Endothelial cell of umbilical vein (primary cell): ENCODE measurements at regions not wholly inside any gene's neighbourhood (a gene's known extent, or its start where the extent isn't known, plus 50 kb on each side); places are given as distances from the start of the nearest gene placed in this dataset.

ENCODE experiments used
- BruUV-seq: library from RNA; stranded (reverse); fragments of 400-500 nt; replicated peaks from 2 replicates; lab custom pipeline; 2021; lab: Mats Ljungman, UMichigan
- CTCF ChIA-PET: fragments of 300-600, 350-600 bp; sonication (Branson Sonifier 250); formaldehyde crosslinking; loops from one replicate; lab custom pipeline; 2021; ENCODE audit warnings: antibody characterized with exemption, inconsistent platforms; lab: Charles Lee
- POLR2A ChIA-PET: fragments of 300-600, 350-600 bp; sonication (Branson Sonifier 250); formaldehyde crosslinking; loops from one replicate; lab custom pipeline; 2021; ENCODE audit warnings: antibody characterized with exemption, inconsistent platforms; lab: Charles Lee
- DNase-seq: peaks from one replicate; pipeline ENCODE4 v3.0.0-alpha.2; 2011; ENCODE audit warnings: low read depth, low spot score
- FAIRE-seq: peaks from 2 replicates; lab custom pipeline; 2011; peaks lifted over from hg19 to GRCh38; lab: Jason Lieb, UNC
- H2AFZ ChIP-seq: 2 replicates; pipeline ENCODE4 v1.6.0; 2012; ENCODE audit warnings: low read depth, low read length, control low read depth, inconsistent platforms
- H3K27ac ChIP-seq: 2 replicates; pipeline ENCODE4 v1.5.1; 2011; ENCODE audit warnings: low read depth, mild to moderate bottlenecking, control low read depth, low read length, moderate library complexity; ENCODE audit not compliant: insufficient read depth
- H3K27me3 ChIP-seq, 2 experiments: 2 replicates each; pipeline versions ENCODE4 v1.6.0 to v1.6.1; 2011; ENCODE audit warnings: low read length in 2 of 2, mixed read lengths in 1 of 2; ENCODE audit not compliant: control insufficient read depth in 2 of 2, insufficient read depth in 2 of 2
- H3K36me3 ChIP-seq, 2 experiments: 2 replicates in 1 of 2; 3 replicates in 1 of 2; pipeline ENCODE4 v1.5.1; 2011; ENCODE audit warnings: low read length in 2 of 2, mild to moderate bottlenecking in 1 of 2, moderate library complexity in 1 of 2; ENCODE audit not compliant: control insufficient read depth in 2 of 2, insufficient read depth in 2 of 2; ENCODE audit errors: extremely low read depth in 1 of 2
- H3K4me1 ChIP-seq: 3 replicates; pipeline ENCODE4 v1.5.1; 2011; ENCODE audit warnings: mild to moderate bottlenecking, low read length; ENCODE audit not compliant: control insufficient read depth, insufficient read depth; ENCODE audit errors: extremely low read depth
- H3K4me2 ChIP-seq: 2 replicates; pipeline ENCODE4 v1.6.1; 2011; ENCODE audit warnings: low read length, control low read depth, mixed read lengths; ENCODE audit not compliant: insufficient read depth
- H3K4me3 ChIP-seq, 3 experiments: fragments of 200-600 bp in 1 of 3; sonication (generic), shearing (Covaris generic) in 1 of 3; replicated peaks in 1 of 3; 2 replicates each; pipeline ENCODE4 v1.5.1; 2011 to 2016; ENCODE audit warnings: control low read depth in 3 of 3, low read length in 3 of 3, mild to moderate bottlenecking in 2 of 3, inconsistent platforms in 1 of 3, low read depth in 1 of 3, moderate library complexity in 1 of 3; ENCODE audit not compliant: insufficient read depth in 1 of 3
- H3K79me2 ChIP-seq: 2 replicates; pipeline ENCODE4 v1.6.0; 2012; ENCODE audit warnings: low read length, inconsistent platforms; ENCODE audit not compliant: control insufficient read depth, insufficient read depth
- H3K9ac ChIP-seq: replicated peaks from 2 replicates; pipeline ENCODE3; 2011; ENCODE audit warnings: low read length, control low read depth; ENCODE audit not compliant: insufficient read depth; ENCODE audit errors: extremely low read depth
- H3K9me1 ChIP-seq: replicated peaks from 3 replicates; pipeline ENCODE4 v1.6.0; 2011; ENCODE audit warnings: mild to moderate bottlenecking, low read length; ENCODE audit not compliant: control insufficient read depth, insufficient read depth; ENCODE audit errors: extremely low read depth
- H3K9me3 ChIP-seq: replicated peaks from 2 replicates; pipeline ENCODE4 v1.5.1; 2012; ENCODE audit warnings: low read length, inconsistent platforms; ENCODE audit not compliant: control insufficient read depth, insufficient read depth
- H4K20me1 ChIP-seq: replicated peaks from 2 replicates; pipeline ENCODE3; 2011; ENCODE audit warnings: mild to moderate bottlenecking, low read length; ENCODE audit not compliant: control insufficient read depth, insufficient read depth; ENCODE audit errors: extremely low read depth
- CTCF ChIP-seq, 2 donors: IDR thresholded peaks; 1 replicate in 1 of 2; 2 replicates in 1 of 2; pipeline ENCODE4 v1.5.1; 2011; ENCODE audit warnings: low read length in 2 of 2, mild to moderate bottlenecking in 2 of 2, moderate library complexity in 2 of 2, control low read depth in 1 of 2, inconsistent platforms in 1 of 2, low read depth in 1 of 2; ENCODE audit not compliant: insufficient read depth in 1 of 2; ENCODE audit errors: extremely low read depth in 1 of 2
- EZH2 ChIP-seq: IDR thresholded peaks from 2 replicates; pipeline ENCODE4 v1.6.1; 2012; ENCODE audit warnings: borderline replicate concordance, low read depth, mild to moderate bottlenecking, moderate library complexity, low read length, inconsistent platforms; ENCODE audit not compliant: severe bottlenecking
- FOS ChIP-seq: IDR thresholded peaks from 2 replicates; pipeline ENCODE4 v1.6.1; 2011; ENCODE audit warnings: mild to moderate bottlenecking, low read length, moderate library complexity, borderline replicate concordance; ENCODE audit not compliant: insufficient read depth
- GATA2 ChIP-seq: IDR thresholded peaks from 2 replicates; pipeline ENCODE4 v1.7.0; 2011; ENCODE audit warnings: low read depth, mild to moderate bottlenecking, moderate library complexity, mixed read lengths, low read length; ENCODE audit not compliant: insufficient read length, insufficient read depth
- JUN ChIP-seq: IDR thresholded peaks from 2 replicates; pipeline ENCODE4 v1.6.1; 2011; ENCODE audit warnings: borderline replicate concordance, low read depth; ENCODE audit not compliant: insufficient read length, insufficient read depth
- MAX ChIP-seq: IDR thresholded peaks from 2 replicates; pipeline ENCODE4 v1.6.1; 2011; ENCODE audit not compliant: insufficient read depth, insufficient read length
- MYC ChIP-seq: IDR thresholded peaks from one replicate; pipeline ENCODE4 v1.6.1; 2011; ENCODE audit warnings: mild to moderate bottlenecking, low read depth, low read length
- POLR2A ChIP-seq: IDR thresholded peaks from 2 replicates; pipeline ENCODE4 v1.6.1; 2012; ENCODE audit warnings: low read depth, mild to moderate bottlenecking, control low read depth, low read length
- POLR2AphosphoS5 ChIP-seq: IDR thresholded peaks from 2 replicates; pipeline ENCODE4 v1.6.1; 2012; ENCODE audit warnings: low read depth, mild to moderate bottlenecking, control low read depth, low read length, moderate library complexity; ENCODE audit not compliant: insufficient read depth
- dilution Hi-C: fragments of 300-500 bp; cut with MboI; formaldehyde crosslinking; loops from one replicate; pipeline ENCODE4 v1.15.0; 2019; ENCODE audit warnings: low sequenced_read_pairs; ENCODE audit not compliant: extremely low pct_ligation_motif_present
- intact Hi-C: fragments of 100-400 bp; cut with micrococcal nuclease; formaldehyde crosslinking; loops from one replicate; pipeline ENCODE4 v1.10.0; 2022

- POLR2A ChIA-PET, result no interaction called here
- no peaks in the 10 kb centered on the region for H4K20me1 ChIP-seq
- H3K27ac ChIP-seq, result no peak overlapping the region
- DNase-seq (no peak), FAIRE-seq (no peak)
- H3K9me3 ChIP-seq, result no peaks in the 10 kb centered on the region
- H3K27me3 ChIP-seq, result no peaks in the 10 kb centered on the region
- no peak for TF ChIP-seq JUN
- no peak for TF ChIP-seq FOS
- no peak for TF ChIP-seq CTCF (IDR thresholded peaks at IDR 0.05; ENCODE audit: extremely low read depth in 1 of 2, insufficient read depth in 1 of 2, low read depth in 1 of 2, low read length in 2 of 2)
- TF ChIP-seq MYC, result no peak
- no peak for TF ChIP-seq POLR2AphosphoS5
- no peak for TF ChIP-seq GATA2
- TF ChIP-seq MAX, result no peak
- no peak for TF ChIP-seq POLR2A
- TF ChIP-seq EZH2, result no peak
- H3K4me1 ChIP-seq, result peaks cover 16% of the 10 kb centered on the region
- dilution Hi-C loops, result no loop called here
- no peak overlapping the region for H3K4me3 ChIP-seq
- H3K36me3 ChIP-seq, result no peaks in the 10 kb centered on the region
- intact Hi-C loops, result loop anchor here (10.0 kb wide), 1 partner anchor 301 kb away; no protein-coding TSS in a partner anchor
- no peak overlapping the region for H2AFZ ChIP-seq
- H3K9me1 ChIP-seq, result no peaks in the 10 kb centered on the region
- H3K4me2 ChIP-seq, result no peak overlapping the region
- H3K79me2 ChIP-seq, result no peaks in the 10 kb centered on the region
- no TSS peak for BruUV-seq
- CTCF ChIA-PET, result interaction anchor here (1.2 kb wide), 1 partner anchor 651 kb away, joined by 7 read pairs; no protein-coding TSS in a partner anchor
- H3K9ac ChIP-seq, result no peak overlapping the region
Measured at GRCh38 chr12:59843260-59843843, 247.5 kb downstream of the SLC16A7 start.
